ENCODE measurements at regions not wholly inside any gene's neighbourhood (a gene's known extent, or its start where the extent isn't known, plus 50 kb on each side); places are given as distances from the start of the nearest gene placed in this dataset.

DNA sequence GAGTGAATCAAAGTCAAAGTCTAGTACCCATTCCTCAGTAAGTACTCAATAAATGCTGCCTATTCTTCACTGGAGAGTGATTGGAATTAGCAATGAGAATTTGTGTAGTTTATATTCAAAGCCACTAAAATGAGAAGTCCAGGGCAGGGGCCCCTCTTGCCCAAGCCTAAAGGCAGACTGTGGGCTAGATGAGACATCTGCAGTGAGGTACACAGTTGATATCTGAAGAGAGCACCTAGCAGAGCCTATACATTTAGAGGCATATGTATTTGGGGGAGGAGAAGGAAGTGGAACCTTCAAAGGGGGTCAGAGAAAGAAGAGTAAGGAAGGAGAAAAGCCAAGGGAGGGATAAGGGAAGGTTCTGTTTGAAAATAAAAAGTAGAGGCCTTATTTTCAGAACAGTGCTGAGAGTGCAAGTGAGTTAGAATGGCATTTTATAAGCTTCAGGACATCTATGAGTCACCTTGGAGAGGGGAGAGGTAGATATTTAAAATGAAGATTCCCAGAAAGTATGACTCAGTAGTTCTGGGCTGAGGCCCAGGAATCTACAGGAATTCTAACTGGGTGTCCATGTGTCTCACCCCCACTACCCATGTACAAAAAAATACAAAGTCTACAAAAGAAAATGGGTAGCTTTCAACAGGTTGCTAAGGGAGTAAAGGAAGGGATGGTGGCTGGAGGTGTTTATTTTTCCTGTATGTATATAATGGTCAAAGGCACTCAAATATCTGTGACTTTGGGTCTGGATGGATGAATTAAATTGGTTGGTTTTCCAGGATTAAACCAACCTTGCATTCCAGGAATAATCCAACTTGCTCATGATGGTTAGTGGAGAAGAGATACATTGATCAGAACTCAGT lies 135.1 kb downstream of the ZFP64 start:
- Histone ChIP-seq H3K4me1 (no peaks in the 10 kb centered on the region), H3K27me3 (no peaks in the 10 kb centered on the region), H3K9me3 (no peaks in the 10 kb centered on the region), H3K4me3 (no peak overlapping the region), H3K27ac (no peak overlapping the region), H3K36me3 (no peaks in the 10 kb centered on the region)
- TF ChIP-seq POLR2AphosphoS5 (IDR thresholded peaks at IDR 0.05; ENCODE audit: insufficient read depth in 1 of 2, low read depth in 1 of 2) (no peak), POLR2A (IDR thresholded peaks at IDR 0.05) (no peak)
- TF ChIP-seq, protein P1, sequence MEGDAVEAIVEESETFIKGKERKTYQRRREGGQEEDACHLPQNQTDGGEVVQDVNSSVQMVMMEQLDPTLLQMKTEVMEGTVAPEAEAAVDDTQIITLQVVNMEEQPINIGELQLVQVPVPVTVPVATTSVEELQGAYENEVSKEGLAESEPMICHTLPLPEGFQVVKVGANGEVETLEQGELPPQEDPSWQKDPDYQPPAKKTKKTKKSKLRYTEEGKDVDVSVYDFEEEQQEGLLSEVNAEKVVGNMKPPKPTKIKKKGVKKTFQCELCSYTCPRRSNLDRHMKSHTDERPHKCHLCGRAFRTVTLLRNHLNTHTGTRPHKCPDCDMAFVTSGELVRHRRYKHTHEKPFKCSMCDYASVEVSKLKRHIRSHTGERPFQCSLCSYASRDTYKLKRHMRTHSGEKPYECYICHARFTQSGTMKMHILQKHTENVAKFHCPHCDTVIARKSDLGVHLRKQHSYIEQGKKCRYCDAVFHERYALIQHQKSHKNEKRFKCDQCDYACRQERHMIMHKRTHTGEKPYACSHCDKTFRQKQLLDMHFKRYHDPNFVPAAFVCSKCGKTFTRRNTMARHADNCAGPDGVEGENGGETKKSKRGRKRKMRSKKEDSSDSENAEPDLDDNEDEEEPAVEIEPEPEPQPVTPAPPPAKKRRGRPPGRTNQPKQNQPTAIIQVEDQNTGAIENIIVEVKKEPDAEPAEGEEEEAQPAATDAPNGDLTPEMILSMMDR (IDR thresholded peaks at IDR 0.05), result no peak
- intact Hi-C loops (cut with DNase I), result no loop called here
- DNase-seq (ENCODE audit: extremely low spot score in 2 of 2), result no peak

DNA sequence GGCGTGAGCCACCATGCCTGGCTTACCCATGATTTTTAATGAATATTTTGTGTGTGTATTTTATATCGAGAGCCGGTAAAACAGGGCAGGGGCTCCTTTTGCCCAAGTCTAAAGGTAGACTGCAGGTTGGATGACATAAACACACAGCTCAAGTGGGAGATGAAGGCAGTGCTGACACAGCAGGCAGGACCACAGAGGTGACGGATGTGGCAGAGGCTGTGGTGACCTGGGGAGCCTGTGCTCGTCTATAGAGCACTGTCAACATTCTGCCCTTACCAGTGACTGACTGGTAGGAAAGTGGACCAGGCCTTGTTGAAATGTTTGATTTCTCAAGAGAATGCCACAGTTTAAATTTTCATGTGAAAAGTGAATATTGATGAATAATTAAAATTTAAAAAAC lies 137.5 kb downstream of the ZFP64 start:
- intact Hi-C loops (cut with DNase I), result no loop called here

DNA sequence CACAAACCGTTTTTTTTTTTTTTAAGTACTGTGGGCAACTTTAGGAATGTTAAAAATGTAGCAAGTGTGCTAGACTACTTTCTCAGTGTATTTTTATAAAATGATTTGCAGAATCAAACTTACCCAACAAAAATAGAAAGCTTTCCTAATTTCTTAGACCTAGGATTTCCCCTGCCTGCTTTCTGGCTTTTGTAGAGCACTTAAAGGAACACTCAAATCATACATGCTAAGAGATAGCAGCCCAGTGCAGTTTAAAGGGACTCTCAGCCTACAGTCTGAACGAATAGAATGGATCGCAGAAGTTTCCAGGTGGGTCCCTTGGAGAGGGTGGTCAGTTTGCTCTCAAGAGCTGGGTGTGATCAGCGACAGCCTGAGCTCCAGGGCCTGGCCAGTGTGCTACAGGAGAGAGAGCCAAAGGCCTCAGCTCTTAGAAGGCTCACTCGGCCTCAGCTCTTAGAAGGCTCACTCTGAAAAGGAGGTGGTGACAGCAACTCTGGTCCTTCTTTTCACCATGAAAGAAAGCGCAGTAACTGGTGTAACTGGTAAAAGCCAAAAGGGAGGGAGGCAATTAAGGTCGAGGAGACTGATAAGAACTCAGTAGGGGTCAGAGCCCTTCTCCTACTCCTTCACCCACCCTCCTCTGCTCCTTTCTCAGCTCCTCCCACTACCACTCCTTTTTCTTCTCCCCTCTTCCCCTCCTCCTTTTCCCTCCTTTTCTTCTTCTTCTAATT lies 142.4 kb downstream of the ZFP64 start:
- TF ChIP-seq POLR2AphosphoS5 (IDR thresholded peaks at IDR 0.05; ENCODE audit: insufficient read depth in 1 of 2, low read depth in 1 of 2) (no peak), POLR2A (IDR thresholded peaks at IDR 0.05) (no peak)
- TF ChIP-seq, protein P1 (IDR thresholded peaks at IDR 0.05), result no peak
- H3K4me3 ChIP-seq, result no peak overlapping the region
- H3K27ac ChIP-seq, result no peak overlapping the region
- H3K36me3 ChIP-seq, result no peaks in the 10 kb centered on the region
- intact Hi-C loops (cut with DNase I), result no loop called here
- H3K27me3 ChIP-seq, result no peaks in the 10 kb centered on the region
- H3K4me1 ChIP-seq, result no peaks in the 10 kb centered on the region
- no peak for DNase-seq (ENCODE audit: extremely low spot score in 2 of 2)
- H3K9me3 ChIP-seq, result no peaks in the 10 kb centered on the region

More for the DNA sequence above, 137.5 kb downstream of the ZFP64 start:
- H3K27me3 ChIP-seq, result no peaks in the 10 kb centered on the region
- H3K9me3 ChIP-seq, result no peaks in the 10 kb centered on the region
- no peak overlapping the region for H3K27ac ChIP-seq
- TF ChIP-seq, protein P1 (IDR thresholded peaks at IDR 0.05), result no peak
- no peak for TF ChIP-seq POLR2AphosphoS5 (IDR thresholded peaks at IDR 0.05; ENCODE audit: insufficient read depth in 1 of 2, low read depth in 1 of 2)
- no peaks in the 10 kb centered on the region for H3K36me3 ChIP-seq
- H3K4me1 ChIP-seq, result no peaks in the 10 kb centered on the region
- no peak overlapping the region for H3K4me3 ChIP-seq
- DNase-seq (ENCODE audit: extremely low spot score in 2 of 2), result no peak

DNA sequence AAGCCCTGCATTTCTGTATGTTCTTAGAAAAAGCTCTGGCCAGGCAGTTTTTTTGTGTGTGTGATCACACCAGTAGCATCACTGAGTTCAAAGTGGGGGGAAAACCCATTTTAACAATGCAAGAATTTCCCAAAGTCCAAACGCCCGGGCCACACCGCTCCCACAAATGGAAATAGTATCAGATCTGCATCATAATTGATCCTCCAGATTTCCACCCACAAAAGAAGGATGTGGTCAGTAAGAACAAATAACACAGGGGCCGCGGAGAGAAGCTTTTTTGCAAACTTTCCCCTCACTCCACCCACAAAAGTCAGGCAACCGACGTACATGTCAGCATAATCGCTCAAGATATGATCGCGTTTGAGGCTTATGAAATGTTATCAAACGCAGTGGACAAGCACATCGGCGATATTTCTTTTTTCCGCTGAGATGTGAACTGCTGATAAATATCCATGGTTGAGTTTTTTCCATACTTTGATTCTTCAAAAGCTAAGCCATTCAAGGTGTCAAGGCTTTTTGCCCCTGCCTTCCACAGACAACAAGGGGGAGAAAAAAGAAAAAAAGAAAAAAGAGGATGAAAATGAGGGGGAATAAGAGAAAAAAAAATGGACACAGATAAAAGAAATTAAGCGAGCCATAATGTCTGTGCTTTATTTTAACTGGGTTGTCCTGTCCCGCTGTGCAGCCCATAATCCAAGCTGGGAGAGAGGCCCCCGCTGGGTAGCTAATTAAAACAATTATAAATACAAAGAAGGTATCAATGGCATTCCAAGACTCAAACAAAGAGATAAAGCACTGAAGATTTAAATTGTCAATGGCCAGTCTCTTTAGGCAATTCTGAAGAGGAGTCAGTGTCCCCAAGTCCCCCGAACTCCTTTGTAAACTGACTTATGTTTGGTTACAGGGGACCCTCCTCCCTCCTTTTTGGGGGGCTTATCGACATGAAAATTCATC lies 143.5 kb downstream of the ZFP64 start:
- H3K4me1 ChIP-seq, result no peaks in the 10 kb centered on the region
- H3K27me3 ChIP-seq, result no peaks in the 10 kb centered on the region
- no peak for DNase-seq (ENCODE audit: extremely low spot score in 2 of 2)
- no peak overlapping the region for H3K27ac ChIP-seq
- H3K36me3 ChIP-seq, result no peaks in the 10 kb centered on the region
- H3K9me3 ChIP-seq, result no peaks in the 10 kb centered on the region
- no peak for TF ChIP-seq POLR2A (IDR thresholded peaks at IDR 0.05)
- no peak for TF ChIP-seq POLR2AphosphoS5 (IDR thresholded peaks at IDR 0.05; ENCODE audit: insufficient read depth in 1 of 2, low read depth in 1 of 2)
- TF ChIP-seq, protein P1 (IDR thresholded peaks at IDR 0.05), result no peak
- intact Hi-C loops (cut with DNase I), result no loop called here
- H3K4me3 ChIP-seq, result no peak overlapping the region
